Activated CD4-positive, CD25-positive, alpha-beta regulatory T cell treated with anti-CD3 and anti-CD28 coated beads, Interleukin-2, amount 50 U/mL, for 24 hours (primary cell): ENCODE measurements at regions not wholly inside any gene's neighbourhood (a gene's known extent, or its start where the extent isn't known, plus 50 kb on each side); places are given as distances from the start of the nearest gene placed in this dataset.
A peak's percentile ranks its signal among the peaks of the same experiment; 100 is the strongest.
"Not testable (repeated sequence)": the region's sequence is repeated elsewhere in the genome, so short reads cannot be mapped to it uniquely, and the experiment has no call there.

Experiments
- ATAC-seq, 2 donors: fragments of 150-1000 bp; cut with Tn5 transposase; one replicate each; pipeline ENCODE4 v1.10.0; 2021; ENCODE audit warnings: mild to moderate bottlenecking in 1 of 2, moderate library complexity in 1 of 2

GRCh38 chr5:127216143-127216542 is 74.5 kb upstream of the MEGF10 start:
- ATAC-seq, result no peak

GRCh38 chr5:127216898-127217675 is 73.5 kb upstream of the MEGF10 start:
- no peak for ATAC-seq

GRCh38 chr5:127221936-127222335 is 68.7 kb upstream of the MEGF10 start:
- not testable (repeated sequence) for ATAC-seq

- ATAC-seq, result not testable (repeated sequence)
These were observed 67.9 kb upstream of the MEGF10 start for GRCh38 chr5:127222571-127223156.

- no peak for ATAC-seq
These were observed 67.2 kb upstream of the MEGF10 start for GRCh38 chr5:127223256-127223974.

DNA sequence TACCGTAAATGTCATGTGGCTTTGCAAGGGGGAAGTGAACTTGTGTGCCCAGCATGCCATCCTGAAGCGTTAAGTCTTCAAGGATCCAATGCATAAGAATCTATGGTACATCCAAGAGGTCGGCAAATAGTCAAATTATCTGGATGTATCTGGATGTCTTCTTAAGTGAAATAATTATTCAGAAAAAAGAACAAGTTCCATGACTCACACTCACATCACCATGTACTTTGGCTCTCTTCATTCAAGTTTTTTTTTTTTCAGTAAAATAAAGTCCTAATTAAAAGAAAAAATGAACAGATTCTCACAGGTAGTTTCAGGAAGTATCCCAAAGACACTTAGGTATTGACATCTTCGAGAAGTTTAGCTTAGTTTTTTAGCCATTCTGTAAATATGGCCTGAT is 62.7 kb upstream of the MEGF10 start:
- no peak for ATAC-seq

DNA sequence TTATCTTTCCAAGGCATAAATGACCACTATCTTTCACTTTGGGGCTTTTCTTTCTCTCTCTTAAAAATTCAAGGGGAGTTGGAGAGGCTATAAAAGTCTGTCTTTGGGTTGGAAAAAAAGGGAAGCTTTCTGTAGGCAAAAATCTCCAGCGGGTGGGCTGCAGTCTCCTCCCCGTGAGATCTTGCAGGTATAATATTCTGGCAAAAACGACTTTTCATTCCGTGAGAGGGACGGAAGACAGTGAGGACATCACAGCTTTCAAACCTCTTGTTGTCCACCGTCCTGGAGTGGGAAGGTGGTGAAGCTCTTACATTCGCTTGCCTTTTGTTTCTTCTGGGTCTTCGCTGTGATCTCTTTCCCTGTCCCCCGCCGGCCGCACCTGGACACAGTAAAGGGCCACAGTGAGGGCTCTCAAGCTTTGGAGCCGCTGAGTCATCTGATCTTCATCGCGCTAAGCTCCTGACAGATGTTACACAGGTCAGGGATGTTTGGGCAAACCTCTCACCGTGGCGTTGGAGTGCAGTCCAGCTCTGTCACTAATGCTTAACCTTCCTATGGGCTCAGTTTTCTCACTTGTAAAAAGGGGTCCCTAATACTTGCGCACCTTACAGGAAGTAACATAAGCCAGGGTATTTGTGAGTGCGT is 61.9 kb upstream of the MEGF10 start:
- ATAC-seq, result no peak

DNA sequence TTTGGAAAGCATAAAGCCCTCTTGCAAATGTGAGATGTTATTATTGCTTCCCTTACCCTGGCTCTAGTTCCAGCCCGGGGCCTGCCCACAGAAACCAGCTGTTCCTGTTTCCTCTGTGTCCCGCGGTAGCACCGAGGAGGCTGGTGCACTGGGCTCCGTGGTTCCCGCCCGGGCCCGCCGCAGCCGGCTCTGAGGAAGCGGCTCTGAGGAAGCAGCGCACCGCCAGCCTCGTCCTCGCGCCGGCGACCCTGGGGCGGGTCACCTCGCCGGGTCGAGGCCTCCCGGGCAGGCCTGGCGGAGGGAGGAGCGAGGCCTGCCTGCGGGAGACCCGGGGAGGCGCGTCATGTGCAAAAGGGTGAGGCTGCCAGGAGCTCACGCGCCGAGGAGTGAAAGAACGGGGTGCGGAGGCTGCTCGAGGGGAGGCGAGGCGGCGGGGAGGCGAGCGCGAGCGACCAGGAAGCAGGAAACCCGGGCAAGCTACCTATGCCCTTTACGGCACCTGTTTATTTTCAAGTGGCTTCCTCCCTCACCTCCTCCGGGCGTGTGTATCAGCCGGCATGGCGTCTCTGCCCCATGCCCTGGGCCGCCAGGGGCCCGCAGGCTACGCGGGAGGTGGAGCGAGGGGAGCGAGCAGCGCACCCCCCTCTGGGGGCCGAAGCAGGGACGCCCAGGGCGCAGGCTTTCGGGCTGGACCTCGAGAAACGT is 61.3 kb upstream of the MEGF10 start:
- peak; percentile 74 to 76 for ATAC-seq

DNA sequence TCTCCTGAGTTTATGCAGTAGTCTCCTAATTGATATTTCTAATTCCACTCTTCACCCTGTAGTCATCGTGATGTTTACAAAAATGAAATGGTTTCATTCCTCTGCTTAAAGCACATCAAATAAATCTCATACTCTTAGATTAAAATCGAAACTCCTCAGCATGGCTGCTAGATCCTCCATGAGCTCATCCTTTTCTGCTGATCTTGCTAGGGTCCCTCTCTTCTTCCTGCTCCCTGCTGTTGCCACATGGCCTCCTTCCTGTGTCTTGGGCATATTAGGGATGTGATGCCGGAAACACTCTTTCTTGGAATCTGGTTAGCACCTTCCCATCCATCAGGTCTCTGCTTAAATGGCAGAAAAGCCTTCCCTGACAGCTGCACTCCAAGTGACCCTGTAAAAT is 59.5 kb upstream of the MEGF10 start:
- ATAC-seq, result peak in 1 of 2 donors; percentile 12

DNA sequence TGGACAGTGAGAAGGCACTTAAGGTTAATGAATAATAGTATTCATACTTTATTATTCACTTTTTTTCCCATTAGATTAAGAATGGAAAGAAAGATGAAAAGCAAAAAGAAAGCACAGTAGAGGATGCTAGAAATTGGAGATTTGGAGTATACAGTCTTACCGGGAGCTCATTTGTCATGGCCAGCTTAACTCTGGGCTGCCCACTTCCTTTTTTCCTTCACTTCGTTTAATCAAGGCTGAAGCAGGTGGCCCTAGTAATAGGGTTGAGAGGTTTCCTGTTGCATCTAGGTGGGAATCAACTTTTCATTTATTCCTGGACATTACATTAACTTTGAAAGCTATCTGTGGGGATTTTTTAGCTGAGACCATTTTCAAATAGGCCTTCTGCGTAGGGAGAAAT is 57.0 kb upstream of the MEGF10 start:
- ATAC-seq, result no peak

GRCh38 chr5:127235136-127235535 is 55.5 kb upstream of the MEGF10 start:
- ATAC-seq, result no peak

GRCh38 chr5:127236254-127236653 is 54.3 kb upstream of the MEGF10 start:
- ATAC-seq, result no peak
